ENCODE measurements at regions not wholly inside any gene's neighbourhood (a gene's known extent, or its start where the extent isn't known, plus 50 kb on each side); places are given as distances from the start of the nearest gene placed in this dataset.

- DNase-seq (ENCODE audit: extremely low read depth, low read depth, low spot score), result no peak
Observed at GRCh38 chr5:30620481-30621085, 572.9 kb upstream of the CDH6 start.

DNA sequence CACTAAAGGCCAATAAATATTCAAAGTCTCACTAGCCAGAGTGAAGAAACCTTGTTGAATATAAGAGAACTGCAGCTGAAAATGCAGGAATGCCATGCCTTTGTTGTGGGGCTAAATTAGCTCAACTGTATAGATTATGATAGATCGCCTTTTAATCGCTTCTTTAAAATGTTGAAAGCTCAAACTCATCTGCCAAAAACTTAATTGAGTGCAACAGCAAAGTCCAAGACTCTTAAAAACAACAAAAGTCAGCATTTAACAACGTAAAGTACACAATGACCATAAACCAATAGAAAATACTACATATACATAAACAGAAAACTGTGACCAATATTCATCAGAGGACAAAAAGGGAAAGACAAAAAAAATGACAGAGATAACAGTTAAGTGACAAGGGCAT lies 585.0 kb upstream of the CDH6 start:
- DNase-seq (ENCODE audit: extremely low read depth, low read depth, low spot score), result no peak

DNA sequence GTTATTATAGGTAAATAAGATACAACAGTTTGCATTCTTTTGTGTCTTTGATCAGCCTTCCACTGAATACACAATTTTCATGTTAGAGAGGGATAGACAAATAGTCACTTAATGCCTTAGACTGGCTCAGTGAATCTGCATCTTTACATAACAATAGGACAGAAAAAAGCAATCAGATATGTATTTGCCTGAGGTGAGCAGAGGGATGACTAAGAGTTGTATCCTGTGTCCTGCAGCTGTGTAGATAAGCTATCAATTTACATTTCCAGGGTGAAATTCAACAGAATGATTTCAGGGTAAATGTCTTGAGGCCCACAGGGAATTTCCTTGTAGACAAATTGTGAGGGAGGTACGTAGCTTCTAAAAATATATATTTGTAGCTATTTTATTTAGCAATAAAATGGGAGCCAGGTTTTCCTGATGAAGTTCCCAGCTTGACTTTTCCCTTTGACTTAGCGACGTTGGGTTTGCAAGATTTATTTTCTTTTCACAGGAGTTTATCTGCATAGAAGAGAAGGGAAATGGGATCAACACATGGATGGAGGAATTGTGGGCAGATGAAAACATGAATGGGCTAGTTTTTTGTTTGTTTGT lies 586.1 kb upstream of the CDH6 start:
- DNase-seq (ENCODE audit: extremely low read depth, low read depth, low spot score), result no peak

- no peak for DNase-seq (ENCODE audit: extremely low read depth, low read depth, low spot score)
Observed at GRCh38 chr5:30605693-30606268, 587.7 kb upstream of the CDH6 start.

DNA sequence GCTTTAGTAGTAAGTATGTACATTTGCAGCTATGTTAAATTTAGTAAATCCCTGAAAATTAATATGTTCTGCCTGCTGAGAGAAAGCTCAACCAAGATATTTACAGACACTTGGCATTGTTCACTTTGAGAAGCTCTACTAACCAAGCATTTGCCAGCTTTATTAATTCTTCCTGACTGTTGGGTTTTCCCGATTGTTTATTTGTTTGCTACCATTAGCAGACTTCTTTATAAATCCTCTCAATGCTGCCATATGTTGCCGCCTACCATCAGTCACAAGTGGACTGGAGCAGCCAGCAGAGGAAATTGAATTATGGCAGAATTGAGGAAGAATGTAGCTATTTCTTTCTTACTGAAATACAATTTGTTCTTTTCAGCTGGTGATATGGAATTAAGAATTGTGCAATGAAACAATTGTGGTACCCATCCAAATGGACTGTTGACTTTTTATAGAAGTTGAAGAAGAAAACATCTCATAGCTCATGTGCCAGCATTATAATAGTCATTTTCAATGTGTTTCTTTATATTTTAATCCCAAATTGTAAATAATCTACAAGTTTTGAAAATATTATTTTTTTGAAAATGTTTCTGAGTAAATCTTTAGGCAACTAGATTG lies 588.7 kb upstream of the CDH6 start:
- DNase-seq (ENCODE audit: extremely low read depth, low read depth, low spot score), result no peak

GRCh38 chr5:30600892-30601291 lies 592.6 kb upstream of the CDH6 start:
- no peak for DNase-seq (ENCODE audit: extremely low read depth, low read depth, low spot score)

DNA sequence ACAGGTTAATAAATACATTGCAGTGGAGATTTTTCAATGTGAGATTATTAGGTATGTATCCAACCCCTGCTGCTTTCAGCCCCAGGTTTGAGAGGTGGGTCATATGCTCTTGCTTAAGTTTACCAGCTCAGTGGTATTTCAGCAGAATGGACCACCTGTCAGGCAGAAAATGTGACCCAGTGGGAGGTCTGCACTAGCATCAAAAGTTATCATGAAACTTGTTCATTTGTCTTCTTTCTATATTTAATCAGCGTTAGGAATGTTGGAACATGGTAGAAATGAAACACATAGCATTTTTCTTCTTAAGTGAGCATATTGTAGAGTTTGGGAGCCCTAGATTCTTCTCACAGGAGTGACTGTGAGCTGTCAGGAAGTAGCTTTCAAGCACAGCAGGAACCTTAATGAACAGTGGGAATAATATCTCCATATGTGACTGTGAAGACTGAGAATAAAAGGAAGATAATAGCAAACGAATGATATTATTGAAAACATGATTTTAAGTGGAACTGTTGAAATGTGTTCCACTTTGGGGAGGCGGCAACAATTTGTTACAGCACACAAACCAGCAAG lies 596.9 kb upstream of the CDH6 start:
- DNase-seq (ENCODE audit: extremely low read depth, low read depth, low spot score), result no peak

DNA sequence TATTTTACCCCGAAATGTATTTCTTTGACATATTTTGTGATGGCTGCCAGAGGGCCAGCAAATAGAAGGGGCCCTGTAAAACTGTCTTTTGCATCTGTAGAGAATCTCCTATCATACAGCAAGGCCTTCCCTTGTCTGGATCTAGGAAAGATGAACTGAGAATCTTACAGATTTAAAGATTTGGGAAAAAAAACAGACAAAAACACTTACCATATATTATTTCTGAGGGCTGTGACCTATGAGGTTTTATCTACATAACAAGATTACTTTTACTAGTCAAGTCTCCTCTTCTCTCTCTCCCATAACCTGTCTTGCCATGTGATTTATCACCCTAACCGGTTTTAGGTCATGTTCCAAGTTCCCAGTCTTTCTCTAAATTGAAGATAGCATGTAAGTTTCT lies 599.2 kb upstream of the CDH6 start:
- no peak for DNase-seq (ENCODE audit: extremely low read depth, low read depth, low spot score)

DNA sequence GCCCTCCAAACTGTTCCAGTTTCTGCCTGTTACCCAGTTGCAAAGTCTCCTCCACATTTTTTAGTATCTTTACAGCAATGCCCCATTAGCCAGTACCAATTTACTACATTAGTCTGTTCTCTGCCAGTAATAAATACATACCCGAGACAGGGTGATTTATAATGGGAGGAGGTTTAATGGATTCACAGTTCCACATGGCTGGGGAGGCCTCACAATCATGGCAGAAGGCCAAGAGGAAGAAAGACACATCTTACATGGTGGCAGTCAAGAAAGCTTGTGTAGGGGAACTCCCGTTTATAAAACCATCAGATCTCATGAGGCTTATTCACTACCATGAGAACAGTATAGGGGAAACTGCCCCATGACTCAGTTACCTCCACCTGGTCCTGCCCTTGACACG lies 600.7 kb upstream of the CDH6 start:
- DNase-seq (ENCODE audit: extremely low read depth, low read depth, low spot score), result no peak

- DNase-seq (ENCODE audit: extremely low read depth, low read depth, low spot score), result no peak
Observed at GRCh38 chr5:30581198-30581935, 612.1 kb upstream of the CDH6 start.

DNA sequence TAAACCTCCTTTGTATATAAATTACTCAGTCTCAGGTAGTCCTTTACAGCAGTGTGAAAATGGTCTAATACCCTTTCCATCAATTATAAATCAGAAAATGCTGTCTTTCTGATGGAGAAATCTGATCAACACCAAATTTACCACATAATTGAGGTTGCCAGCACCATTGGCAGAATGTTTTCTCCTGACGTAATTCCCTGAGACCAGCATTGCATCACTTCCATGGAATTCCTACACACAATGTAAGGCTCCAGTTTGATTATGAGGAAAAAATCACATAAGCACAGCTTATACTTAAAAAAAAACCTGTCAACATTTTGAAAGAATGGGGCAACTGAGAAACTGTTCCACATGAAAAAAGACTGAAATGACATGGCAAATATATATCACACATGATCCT lies 618.7 kb upstream of the CDH6 start:
- DNase-seq (ENCODE audit: extremely low read depth, low read depth, low spot score), result no peak

GRCh38 chr5:30572279-30572678 lies 621.2 kb upstream of the CDH6 start:
- DNase-seq (ENCODE audit: extremely low read depth, low read depth, low spot score), result no peak

- DNase-seq (ENCODE audit: extremely low read depth, low read depth, low spot score), result no peak
Observed at GRCh38 chr5:30561771-30562170, 631.7 kb upstream of the CDH6 start.

DNA sequence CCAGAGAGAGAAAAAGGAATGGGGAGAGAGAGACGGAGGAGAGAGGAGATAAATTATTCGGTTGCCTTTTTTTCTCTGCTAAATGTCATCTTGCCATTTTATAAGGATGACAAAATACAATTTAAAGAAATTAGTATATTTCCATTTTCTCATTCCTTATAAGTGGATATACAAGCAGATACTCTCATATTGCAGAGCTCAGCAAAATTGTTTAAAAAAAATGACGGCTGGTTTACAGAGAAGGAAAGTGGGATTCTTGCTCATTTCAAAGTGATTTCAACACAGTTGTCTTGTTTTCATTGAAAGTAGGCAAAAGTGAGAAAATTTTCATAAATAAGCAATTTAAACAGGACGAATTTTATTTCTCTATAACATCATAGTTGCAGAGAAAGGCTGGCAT lies 641.9 kb upstream of the CDH6 start:
- DNase-seq (ENCODE audit: extremely low read depth, low read depth, low spot score), result no peak

DNA sequence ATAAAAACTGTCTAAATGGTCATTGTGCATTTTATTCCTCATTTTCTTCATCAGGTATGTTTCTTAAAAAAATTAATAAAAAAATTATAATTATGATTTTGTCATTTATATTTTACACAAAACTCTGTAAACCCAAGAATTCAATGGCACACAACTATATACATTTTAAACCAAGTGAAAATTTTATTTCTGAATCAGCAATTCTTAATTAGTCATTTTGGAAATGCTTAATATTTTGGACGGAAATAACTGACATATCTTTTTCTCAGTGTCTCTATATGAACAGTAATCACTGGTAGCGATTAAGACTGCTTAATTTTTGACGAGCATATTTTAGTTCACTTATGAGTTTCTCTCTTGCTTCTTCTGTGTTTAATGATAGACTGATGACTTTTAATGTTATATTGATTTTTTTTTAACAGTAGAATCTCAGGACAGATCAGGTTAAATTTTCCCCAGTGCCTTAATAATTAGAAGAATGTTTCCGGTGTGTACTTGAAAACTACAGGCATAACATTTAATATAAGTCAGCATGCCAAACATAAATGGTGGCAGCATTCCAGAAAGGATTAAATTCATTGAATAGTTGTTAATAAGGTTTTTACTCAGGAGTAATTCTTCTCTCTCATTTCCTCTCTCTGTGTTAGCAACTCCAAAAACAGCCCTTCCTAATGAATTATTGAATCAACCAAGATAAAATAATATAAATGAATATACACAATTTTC lies 644.7 kb upstream of the CDH6 start:
- no peak for DNase-seq (ENCODE audit: extremely low read depth, low read depth, low spot score)

GRCh38 chr5:30540150-30540549 lies 653.3 kb upstream of the CDH6 start:
- DNase-seq (ENCODE audit: extremely low read depth, low read depth, low spot score), result no peak

- no peak for DNase-seq (ENCODE audit: extremely low read depth, low read depth, low spot score)
Observed at GRCh38 chr5:30539004-30539634, 654.4 kb upstream of the CDH6 start.

DNA sequence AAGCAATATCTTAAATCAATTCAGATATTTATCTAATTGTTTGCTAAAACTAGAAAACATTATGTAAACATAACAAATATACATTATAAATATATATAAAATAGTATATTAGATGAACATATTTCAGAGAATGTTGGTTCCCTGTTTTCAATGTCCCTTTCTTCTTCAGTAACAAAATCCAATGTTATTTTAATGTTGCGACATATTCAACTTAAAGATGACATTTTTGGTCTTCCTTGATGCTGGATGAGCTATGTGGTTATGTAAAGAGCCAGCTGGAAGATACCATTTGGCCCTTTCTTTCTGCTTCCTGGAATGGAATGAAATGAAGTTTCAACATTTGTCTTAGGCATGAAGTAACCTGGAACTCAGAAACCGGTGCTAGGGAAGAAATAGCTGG lies 668.1 kb upstream of the CDH6 start:
- DNase-seq (ENCODE audit: extremely low read depth, low read depth, low spot score), result no peak

- DNase-seq (ENCODE audit: extremely low read depth, low read depth, low spot score), result no peak
Observed at GRCh38 chr5:30524428-30524827, 669.1 kb upstream of the CDH6 start.

- no peak for DNase-seq (ENCODE audit: extremely low read depth, low read depth, low spot score)
Observed at GRCh38 chr5:30523061-30523460, 670.4 kb upstream of the CDH6 start.

All from glomerular endothelial cell (primary cell).